ENCODE measurements at regions not wholly inside any gene's neighbourhood (a gene's known extent, or its start where the extent isn't known, plus 50 kb on each side); places are given as distances from the start of the nearest gene placed in this dataset.

- intact Hi-C loops (cut with micrococcal nuclease; ENCODE audit: unreplicated experiment): no loop called here
- DNase-seq: no peak
- no peak for TF ChIP-seq CTCF (IDR thresholded peaks at IDR 0.05; ENCODE audit: unreplicated experiment)
- H3K9me3 Mint-ChIP-seq (ENCODE audit: low read depth, unreplicated experiment): peaks cover 7% of the 10 kb centered on the region
- no peak overlapping the region for H3K27ac Mint-ChIP-seq (ENCODE audit: unreplicated experiment)
- no peaks in the 10 kb centered on the region for H3K4me1 Mint-ChIP-seq (ENCODE audit: low read depth, unreplicated experiment)
- CTCF ChIA-PET: no interaction called here
- H3K27me3 Mint-ChIP-seq (ENCODE audit: unreplicated experiment): no peaks in the 10 kb centered on the region
- no peaks in the 10 kb centered on the region for H3K36me3 Mint-ChIP-seq (ENCODE audit: insufficient read depth, unreplicated experiment)
- no peak overlapping the region for H3K4me3 Mint-ChIP-seq (ENCODE audit: low read depth, unreplicated experiment)
- BruUV-seq (replicated peaks): no TSS peak
Measured at GRCh38 chr10:130921911-130922440, 389.5 kb downstream of the TCERG1L start.

- intact Hi-C loops (cut with micrococcal nuclease; ENCODE audit: unreplicated experiment): no loop called here
- H3K36me3 Mint-ChIP-seq (ENCODE audit: insufficient read depth, unreplicated experiment): no peaks in the 10 kb centered on the region
- CTCF ChIA-PET: no interaction called here
- H3K4me3 Mint-ChIP-seq (ENCODE audit: low read depth, unreplicated experiment): no peak overlapping the region
- peaks cover 5% of the 10 kb centered on the region for H3K9me3 Mint-ChIP-seq (ENCODE audit: low read depth, unreplicated experiment)
- H3K27me3 Mint-ChIP-seq (ENCODE audit: unreplicated experiment): no peaks in the 10 kb centered on the region
- TF ChIP-seq CTCF (IDR thresholded peaks at IDR 0.05; ENCODE audit: unreplicated experiment): no peak
- no peak overlapping the region for H3K27ac Mint-ChIP-seq (ENCODE audit: unreplicated experiment)
- DNase-seq: no peak
- H3K4me1 Mint-ChIP-seq (ENCODE audit: low read depth, unreplicated experiment): no peaks in the 10 kb centered on the region
- BruUV-seq (replicated peaks): no TSS peak
Measured at GRCh38 chr10:130923596-130923995, 387.9 kb downstream of the TCERG1L start.

DNA sequence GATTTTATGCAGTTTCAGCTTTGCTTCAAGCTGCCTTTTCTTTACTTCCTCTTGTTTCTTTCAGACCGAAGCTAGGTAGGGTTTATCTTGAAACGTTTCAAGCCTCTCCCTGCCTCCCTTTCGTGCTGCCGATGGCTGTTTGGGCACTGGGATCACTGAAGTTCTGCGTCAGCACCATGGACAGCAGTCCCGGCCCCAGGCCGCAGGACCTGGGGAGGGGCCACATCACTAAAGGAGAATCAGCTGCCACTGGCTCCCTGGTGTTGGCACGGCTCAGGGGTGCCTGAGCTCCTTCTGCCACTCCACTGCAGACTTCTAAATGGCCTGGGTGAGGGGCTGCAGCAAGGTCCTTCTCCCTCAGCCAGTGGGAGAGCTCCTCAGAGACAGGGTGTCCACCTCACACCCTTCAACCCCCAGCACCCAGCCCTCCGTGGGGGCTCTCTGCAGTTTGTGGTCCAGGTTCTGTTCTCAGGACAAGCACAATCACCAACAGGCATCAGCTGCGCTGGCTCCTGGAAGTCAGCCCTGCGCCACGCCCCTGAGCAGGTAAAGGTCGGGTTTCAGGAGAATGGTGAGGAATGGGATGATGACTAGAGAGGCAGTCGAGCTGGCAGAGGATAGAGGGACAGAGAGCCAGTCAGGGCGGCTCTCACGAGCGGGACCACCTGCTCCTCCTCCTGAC, 387.2 kb downstream of the TCERG1L start:
- H3K27ac Mint-ChIP-seq (ENCODE audit: unreplicated experiment): no peak overlapping the region
- DNase-seq: no peak
- H3K4me1 Mint-ChIP-seq (ENCODE audit: low read depth, unreplicated experiment): no peaks in the 10 kb centered on the region
- H3K36me3 Mint-ChIP-seq (ENCODE audit: insufficient read depth, unreplicated experiment): no peaks in the 10 kb centered on the region
- H3K27me3 Mint-ChIP-seq (ENCODE audit: unreplicated experiment): no peaks in the 10 kb centered on the region
- no TSS peak for BruUV-seq (replicated peaks)
- no peak for TF ChIP-seq CTCF (IDR thresholded peaks at IDR 0.05; ENCODE audit: unreplicated experiment)
- CTCF ChIA-PET: no interaction called here
- H3K4me3 Mint-ChIP-seq (ENCODE audit: low read depth, unreplicated experiment): no peak overlapping the region
- H3K9me3 Mint-ChIP-seq (ENCODE audit: low read depth, unreplicated experiment): no peaks in the 10 kb centered on the region
- intact Hi-C loops (cut with micrococcal nuclease; ENCODE audit: unreplicated experiment): no loop called here

DNA sequence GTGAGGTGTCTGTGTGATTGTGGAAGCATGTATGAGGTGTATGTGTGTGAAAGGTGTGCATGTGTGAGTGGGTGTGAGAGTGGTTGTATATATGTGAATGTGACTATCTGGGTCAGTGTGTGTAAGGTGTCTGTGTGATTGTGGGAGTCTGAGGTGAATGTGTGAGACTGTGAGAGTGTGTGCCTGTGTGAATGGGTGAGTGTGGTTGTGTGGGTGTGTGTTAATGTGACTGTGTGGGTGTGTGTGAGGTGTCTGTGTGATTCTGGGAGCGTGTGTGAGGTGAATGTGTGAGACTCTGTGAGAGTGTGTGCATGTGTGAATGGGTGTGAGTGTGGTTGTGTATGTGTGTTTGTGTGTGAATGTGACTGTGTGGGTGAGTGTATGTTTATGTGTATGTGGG, 385.1 kb downstream of the TCERG1L start:
- no peak overlapping the region for H3K4me3 Mint-ChIP-seq (ENCODE audit: low read depth, unreplicated experiment)
- peaks cover 3% of the 10 kb centered on the region for H3K9me3 Mint-ChIP-seq (ENCODE audit: low read depth, unreplicated experiment)
- H3K27ac Mint-ChIP-seq (ENCODE audit: unreplicated experiment): no peak overlapping the region
- no TSS peak for BruUV-seq (replicated peaks)
- no peaks in the 10 kb centered on the region for H3K4me1 Mint-ChIP-seq (ENCODE audit: low read depth, unreplicated experiment)
- TF ChIP-seq CTCF (IDR thresholded peaks at IDR 0.05; ENCODE audit: unreplicated experiment): no peak
- CTCF ChIA-PET: no interaction called here
- H3K36me3 Mint-ChIP-seq (ENCODE audit: insufficient read depth, unreplicated experiment): no peaks in the 10 kb centered on the region
- no peak for DNase-seq
- intact Hi-C loops (cut with micrococcal nuclease; ENCODE audit: unreplicated experiment): no loop called here
- H3K27me3 Mint-ChIP-seq (ENCODE audit: unreplicated experiment): no peaks in the 10 kb centered on the region
